ENCODE measurements at regions not wholly inside any gene's neighbourhood (a gene's known extent, or its start where the extent isn't known, plus 50 kb on each side); places are given as distances from the start of the nearest gene placed in this dataset.

DNA sequence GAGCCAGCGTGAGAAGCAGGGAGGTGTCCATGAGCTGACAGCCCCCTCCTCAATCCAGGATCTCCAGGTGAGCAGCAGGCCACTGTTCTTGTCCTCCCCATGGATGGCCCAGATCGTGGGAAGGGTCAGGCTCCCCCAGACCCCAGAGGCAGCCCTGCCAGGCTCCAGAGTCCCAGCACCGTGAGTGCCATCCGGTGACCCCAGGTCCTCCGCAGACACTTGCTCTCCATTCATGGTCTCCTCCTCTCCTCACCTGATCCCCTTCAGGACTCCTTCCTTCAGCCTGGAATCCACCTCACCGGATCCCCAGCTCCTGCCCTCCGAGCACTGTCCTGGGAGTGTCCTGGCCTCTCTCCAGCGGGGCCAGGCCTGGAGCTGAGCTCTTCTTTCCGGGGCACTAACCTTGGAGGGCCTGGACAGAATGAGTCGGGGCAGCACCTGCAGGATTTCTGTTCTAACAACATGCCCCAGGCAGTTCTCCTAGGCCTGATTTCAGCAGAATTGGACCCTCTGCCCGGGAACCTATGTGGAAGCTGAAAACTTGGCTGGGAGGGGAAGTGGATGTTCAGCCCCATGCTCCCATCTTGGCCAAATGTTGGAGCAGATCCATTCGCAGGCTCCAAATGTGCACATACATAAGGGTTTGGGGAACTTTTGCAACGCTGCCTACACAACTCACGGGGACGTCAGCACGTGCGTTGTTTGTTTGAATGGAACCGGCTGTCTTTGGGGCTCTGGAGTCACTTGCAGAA, 341.6 kb upstream of the SFSWAP start:
- Histone ChIP-seq H2AFZ (ENCODE audit: low read length) (no peak overlapping the region), H3K27me3 (ENCODE audit: insufficient read depth, low read length) (no peaks in the 10 kb centered on the region), H3K4me3 (ENCODE audit: insufficient read depth, low read length) (no peak overlapping the region), H3K36me3 (ENCODE audit: insufficient read depth, low read length) (no peaks in the 10 kb centered on the region), H3K9me3 (ENCODE audit: low read depth, low read length) (no peaks in the 10 kb centered on the region), H3K4me2 (ENCODE audit: insufficient read depth, low read length) (no peak overlapping the region), H3K79me2 (ENCODE audit: insufficient read depth, low read length) (no peaks in the 10 kb centered on the region), H4K20me1 (ENCODE audit: insufficient read depth, low read length) (no peaks in the 10 kb centered on the region), H3K4me1 (ENCODE audit: insufficient read depth, low read length) (no peaks in the 10 kb centered on the region), H3K27ac (ENCODE audit: low read depth, low read length) (no peak overlapping the region)
- TF ChIP-seq, protein P1, sequence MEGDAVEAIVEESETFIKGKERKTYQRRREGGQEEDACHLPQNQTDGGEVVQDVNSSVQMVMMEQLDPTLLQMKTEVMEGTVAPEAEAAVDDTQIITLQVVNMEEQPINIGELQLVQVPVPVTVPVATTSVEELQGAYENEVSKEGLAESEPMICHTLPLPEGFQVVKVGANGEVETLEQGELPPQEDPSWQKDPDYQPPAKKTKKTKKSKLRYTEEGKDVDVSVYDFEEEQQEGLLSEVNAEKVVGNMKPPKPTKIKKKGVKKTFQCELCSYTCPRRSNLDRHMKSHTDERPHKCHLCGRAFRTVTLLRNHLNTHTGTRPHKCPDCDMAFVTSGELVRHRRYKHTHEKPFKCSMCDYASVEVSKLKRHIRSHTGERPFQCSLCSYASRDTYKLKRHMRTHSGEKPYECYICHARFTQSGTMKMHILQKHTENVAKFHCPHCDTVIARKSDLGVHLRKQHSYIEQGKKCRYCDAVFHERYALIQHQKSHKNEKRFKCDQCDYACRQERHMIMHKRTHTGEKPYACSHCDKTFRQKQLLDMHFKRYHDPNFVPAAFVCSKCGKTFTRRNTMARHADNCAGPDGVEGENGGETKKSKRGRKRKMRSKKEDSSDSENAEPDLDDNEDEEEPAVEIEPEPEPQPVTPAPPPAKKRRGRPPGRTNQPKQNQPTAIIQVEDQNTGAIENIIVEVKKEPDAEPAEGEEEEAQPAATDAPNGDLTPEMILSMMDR (IDR thresholded peaks at IDR 0.05; ENCODE audit: extremely low read depth, low read depth, low read length): no peak
- DNase-seq (ENCODE audit: insufficient read length, low spot score, missing footprints): peak; percentile 66

DNA sequence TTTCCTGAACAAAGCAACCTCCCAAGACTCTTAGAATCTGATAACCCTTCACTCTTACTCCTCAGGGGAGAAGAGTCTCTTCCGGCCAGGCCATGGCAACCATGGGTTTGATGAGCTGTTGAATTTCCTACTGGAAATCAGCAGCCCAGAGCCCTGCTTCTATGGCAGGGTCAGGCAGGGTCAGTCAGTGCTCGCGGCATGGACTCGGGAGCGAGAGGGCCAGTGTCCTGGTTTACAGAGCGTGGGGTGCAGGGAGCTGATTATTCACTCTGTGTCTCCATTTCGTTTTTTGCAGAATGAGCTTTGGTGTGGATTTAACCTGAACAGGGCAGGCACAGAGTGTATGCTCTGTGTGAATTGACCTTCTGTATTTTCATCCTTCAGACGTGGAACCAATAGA, 340.6 kb upstream of the SFSWAP start:
- H3K27ac ChIP-seq (ENCODE audit: low read depth, low read length): no peak overlapping the region
- no peak overlapping the region for H3K4me2 ChIP-seq (ENCODE audit: insufficient read depth, low read length)
- H3K4me3 ChIP-seq (ENCODE audit: insufficient read depth, low read length): no peak overlapping the region
- H4K20me1 ChIP-seq (ENCODE audit: insufficient read depth, low read length): no peaks in the 10 kb centered on the region
- DNase-seq (ENCODE audit: insufficient read length, low spot score, missing footprints): no peak
- no peaks in the 10 kb centered on the region for H3K27me3 ChIP-seq (ENCODE audit: insufficient read depth, low read length)
- no peak overlapping the region for H2AFZ ChIP-seq (ENCODE audit: low read length)
- TF ChIP-seq, protein P1 (IDR thresholded peaks at IDR 0.05; ENCODE audit: extremely low read depth, low read depth, low read length): no peak
- no peaks in the 10 kb centered on the region for H3K79me2 ChIP-seq (ENCODE audit: insufficient read depth, low read length)
- H3K4me1 ChIP-seq (ENCODE audit: insufficient read depth, low read length): no peaks in the 10 kb centered on the region
- H3K9me3 ChIP-seq (ENCODE audit: low read depth, low read length): no peaks in the 10 kb centered on the region
- H3K36me3 ChIP-seq (ENCODE audit: insufficient read depth, low read length): no peaks in the 10 kb centered on the region

DNA sequence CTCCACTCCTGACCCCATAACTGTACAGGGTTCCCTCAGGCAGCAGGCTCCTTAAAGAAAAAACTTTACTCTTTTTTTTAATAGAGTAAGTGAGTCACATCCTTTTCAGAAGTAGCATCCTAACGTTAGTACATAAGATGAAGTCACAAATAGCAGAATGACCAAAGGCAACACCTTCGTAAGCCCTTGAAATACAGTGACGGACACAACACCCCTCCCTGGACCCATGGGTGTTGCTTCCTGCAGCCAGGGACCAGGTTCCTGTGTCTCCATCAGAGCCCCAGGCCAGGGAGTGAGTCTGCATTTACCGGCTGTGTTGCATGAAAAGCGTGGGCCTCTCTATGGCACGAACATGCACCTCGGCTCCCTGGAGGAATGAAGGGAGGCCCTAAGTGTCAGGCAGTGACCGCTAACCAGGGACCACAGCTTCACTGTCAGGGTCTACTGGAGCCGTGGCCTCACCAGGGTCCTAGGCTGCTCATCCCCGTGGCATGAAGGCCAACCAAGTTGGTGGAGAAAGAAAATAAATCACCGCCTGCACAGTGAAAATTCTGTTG, 340.0 kb upstream of the SFSWAP start:
- TF ChIP-seq, protein P1 (IDR thresholded peaks at IDR 0.05; ENCODE audit: extremely low read depth, low read depth, low read length): no peak

DNA sequence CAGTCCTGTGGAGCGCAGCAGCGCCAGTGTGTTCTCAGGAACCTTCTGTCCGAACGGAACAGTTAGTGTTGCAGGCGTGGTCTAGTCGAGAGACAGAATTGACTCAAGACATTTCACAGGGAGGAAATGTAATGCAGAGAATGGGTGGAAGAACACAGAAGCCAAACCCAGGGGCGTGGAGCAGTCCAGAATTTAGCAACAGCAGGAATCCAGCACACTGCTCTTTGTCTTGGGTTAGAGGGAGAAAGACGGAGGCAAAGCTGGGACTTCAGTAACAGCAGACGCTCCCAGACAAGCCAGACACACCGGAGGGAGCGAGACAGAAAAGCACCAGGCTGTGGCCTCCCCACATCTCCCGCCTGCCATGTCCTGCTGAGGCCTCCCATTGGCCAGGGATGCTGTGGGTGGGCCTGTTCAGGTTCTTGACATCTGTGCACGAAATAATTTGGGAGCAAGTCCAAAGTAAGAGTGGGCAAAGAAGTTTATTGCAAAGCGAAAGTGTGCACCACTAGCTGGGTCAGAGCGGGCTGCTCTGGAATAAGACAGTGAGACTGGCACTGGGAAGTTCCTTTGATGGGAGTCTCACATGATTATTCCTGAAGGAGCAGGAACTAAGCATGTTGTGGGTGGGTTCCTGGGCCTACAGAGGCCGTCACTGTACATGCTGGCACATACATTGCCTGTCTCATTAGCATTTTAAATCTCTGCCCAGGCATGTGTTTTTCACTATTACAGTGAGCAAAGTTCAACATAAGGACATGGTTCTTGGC, 339.3 kb upstream of the SFSWAP start:
- no peaks in the 10 kb centered on the region for H4K20me1 ChIP-seq (ENCODE audit: insufficient read depth, low read length)
- no peaks in the 10 kb centered on the region for H3K9me3 ChIP-seq (ENCODE audit: low read depth, low read length)
- peak; percentile 43 for DNase-seq (ENCODE audit: insufficient read length, low spot score, missing footprints)

More for the DNA sequence above, 340.0 kb upstream of the SFSWAP start:
- Histone ChIP-seq H3K27ac (ENCODE audit: low read depth, low read length) (no peak overlapping the region), H3K79me2 (ENCODE audit: insufficient read depth, low read length) (no peaks in the 10 kb centered on the region), H3K27me3 (ENCODE audit: insufficient read depth, low read length) (no peaks in the 10 kb centered on the region), H3K4me1 (ENCODE audit: insufficient read depth, low read length) (no peaks in the 10 kb centered on the region), H3K4me2 (ENCODE audit: insufficient read depth, low read length) (no peak overlapping the region), H4K20me1 (ENCODE audit: insufficient read depth, low read length) (no peaks in the 10 kb centered on the region), H3K36me3 (ENCODE audit: insufficient read depth, low read length) (no peaks in the 10 kb centered on the region), H3K9me3 (ENCODE audit: low read depth, low read length) (no peaks in the 10 kb centered on the region), H2AFZ (ENCODE audit: low read length) (no peak overlapping the region), H3K4me3 (ENCODE audit: insufficient read depth, low read length) (no peak overlapping the region)
- no peak for DNase-seq (ENCODE audit: insufficient read length, low spot score, missing footprints)

More for the DNA sequence above, 339.3 kb upstream of the SFSWAP start:
- no peak overlapping the region for H3K4me2 ChIP-seq (ENCODE audit: insufficient read depth, low read length)
- no peak overlapping the region for H3K4me3 ChIP-seq (ENCODE audit: insufficient read depth, low read length)
- H3K79me2 ChIP-seq (ENCODE audit: insufficient read depth, low read length): no peaks in the 10 kb centered on the region
- H3K4me1 ChIP-seq (ENCODE audit: insufficient read depth, low read length): no peaks in the 10 kb centered on the region
- H3K27me3 ChIP-seq (ENCODE audit: insufficient read depth, low read length): no peaks in the 10 kb centered on the region
- H3K27ac ChIP-seq (ENCODE audit: low read depth, low read length): no peak overlapping the region
- H3K36me3 ChIP-seq (ENCODE audit: insufficient read depth, low read length): no peaks in the 10 kb centered on the region
- no peak overlapping the region for H2AFZ ChIP-seq (ENCODE audit: low read length)
- TF ChIP-seq, protein P1 (IDR thresholded peaks at IDR 0.05; ENCODE audit: extremely low read depth, low read depth, low read length): no peak

Data from osteoblast (primary cell).